OCI-LY1 (cell line): ENCODE measurements at regions not wholly inside any gene's neighbourhood (a gene's known extent, or its start where the extent isn't known, plus 50 kb on each side); places are given as distances from the start of the nearest gene placed in this dataset.

Experiments used
- H2AFZ ChIP-seq: fragments of 200-600 bp; sonication (generic), shearing (Covaris generic); 2 replicates; pipeline ENCODE4 v1.6.0; 2014; ENCODE audit warnings: antibody characterized with exemption, mild to moderate bottlenecking, low read length
- H3F3A ChIP-seq: fragments of 200-600 bp; sonication (generic), shearing (Covaris generic); 2 replicates; pipeline ENCODE4 v1.6.0; 2014; ENCODE audit warnings: mild to moderate bottlenecking, antibody characterized with exemption, low read length, moderate library complexity; ENCODE audit not compliant: insufficient read depth
- H3K27ac ChIP-seq: fragments of 200-600 bp; sonication (generic); 2 replicates; pipeline ENCODE4 v1.5.1; 2014; ENCODE audit warnings: low read length, mixed run types, mild to moderate bottlenecking, low read depth; ENCODE audit not compliant: poor library complexity, severe bottlenecking
- H3K27me3 ChIP-seq: fragments of 200-600 bp; sonication (generic); 2 replicates; pipeline ENCODE4 v1.6.0; 2014; ENCODE audit warnings: antibody characterized with exemption, mild to moderate bottlenecking, low read length, moderate library complexity; ENCODE audit not compliant: insufficient read depth
- H3K36me3 ChIP-seq: fragments of 200-600 bp; sonication (generic); 2 replicates; pipeline ENCODE4 v1.6.1; 2014; ENCODE audit warnings: mild to moderate bottlenecking, antibody characterized with exemption, low read length, moderate library complexity, mixed read lengths; ENCODE audit not compliant: insufficient read depth
- H3K4me1 ChIP-seq: fragments of 200-600 bp; sonication (generic); 2 replicates; pipeline ENCODE4 v1.5.1; 2014; ENCODE audit warnings: mild to moderate bottlenecking, low read length, moderate library complexity; ENCODE audit not compliant: insufficient read depth, severe bottlenecking
- H3K4me2 ChIP-seq: fragments of 200-600 bp; sonication (generic), shearing (Covaris generic); 2 replicates; pipeline ENCODE4 v1.6.1; 2014; ENCODE audit warnings: low read length
- H3K4me3 ChIP-seq: fragments of 200-600 bp; sonication (generic); 2 replicates; pipeline ENCODE4 v1.5.1; 2014; ENCODE audit warnings: low read length, low read depth, mild to moderate bottlenecking, mixed read lengths; ENCODE audit not compliant: poor library complexity, severe bottlenecking
- H3K79me2 ChIP-seq: fragments of 200-600 bp; shearing (Covaris generic); 2 replicates; pipeline ENCODE4 v1.6.1; 2016; ENCODE audit warnings: mixed run types, low read length, mixed read lengths; ENCODE audit not compliant: insufficient read depth
- H3K9ac ChIP-seq: fragments of 200-600 bp; sonication (generic), shearing (Covaris generic); 2 replicates; pipeline ENCODE4 v1.6.1; 2014; ENCODE audit warnings: mild to moderate bottlenecking, low read length, mixed read lengths
- H3K9me2 ChIP-seq: fragments of 200-600 bp; sonication (generic), shearing (Covaris generic); 2 replicates; pipeline ENCODE4 v1.6.1; 2014; ENCODE audit warnings: low read depth, mild to moderate bottlenecking, low read length, mixed read lengths
- H3K9me3 ChIP-seq: fragments of 200-600 bp; shearing (Covaris generic); 2 replicates; pipeline ENCODE4 v1.6.1; 2014; ENCODE audit warnings: low read length, mixed read lengths
- H4K20me1 ChIP-seq: fragments of 200-600 bp; sonication (generic), shearing (Covaris generic); 2 replicates; pipeline ENCODE4 v1.6.0; 2016; ENCODE audit warnings: mild to moderate bottlenecking, low read length; ENCODE audit not compliant: insufficient read depth
- CTCF ChIP-seq: fragments of 200-600 bp; sonication (generic), shearing (Covaris generic); IDR thresholded peaks from 2 replicates; pipeline ENCODE4 v1.5.1; 2017; ENCODE audit warnings: mild to moderate bottlenecking, antibody characterized with exemption, low read length, moderate library complexity, mixed read lengths
- EZH2 ChIP-seq: fragments of 200-600 bp; sonication (generic), shearing (Covaris generic); IDR thresholded peaks from 2 replicates; pipeline ENCODE4 v1.8.0; 2017; ENCODE audit warnings: borderline replicate concordance, mixed run types, mild to moderate bottlenecking, antibody characterized with exemption, low read length, moderate library complexity, mixed read lengths

- H3K4me2 ChIP-seq: no peak overlapping the region
- TF ChIP-seq EZH2: no peak
- H4K20me1 ChIP-seq: no peaks in the 10 kb centered on the region
These were observed 1622.3 kb downstream of the CDH8 start for GRCh38 chr16:60413969-60414368.

GRCh38 chr16:60407606-60408005 lies 1628.6 kb downstream of the CDH8 start:
- Histone ChIP-seq H3F3A (no peaks in the 10 kb centered on the region), H3K9me3 (no peaks in the 10 kb centered on the region), H2AFZ (no peak overlapping the region), H3K4me1 (no peaks in the 10 kb centered on the region), H3K4me3 (no peak overlapping the region), H4K20me1 (no peaks in the 10 kb centered on the region), H3K4me2 (no peak overlapping the region), H3K27ac (no peak overlapping the region), H3K9me2 (no peaks in the 10 kb centered on the region), H3K79me2 (no peaks in the 10 kb centered on the region), H3K36me3 (no peaks in the 10 kb centered on the region), H3K9ac (no peak overlapping the region), H3K27me3 (no peaks in the 10 kb centered on the region)
- TF ChIP-seq EZH2: no peak
- TF ChIP-seq CTCF: no peak

More at GRCh38 chr16:60413969-60414368, 1622.3 kb downstream of the CDH8 start:
- Histone ChIP-seq H3K27ac (no peak overlapping the region), H2AFZ (no peak overlapping the region), H3K36me3 (no peaks in the 10 kb centered on the region), H3K4me1 (no peaks in the 10 kb centered on the region), H3K27me3 (no peaks in the 10 kb centered on the region), H3K9me3 (no peaks in the 10 kb centered on the region), H3K9me2 (no peaks in the 10 kb centered on the region), H3K79me2 (no peaks in the 10 kb centered on the region), H3K9ac (no peak overlapping the region), H3F3A (no peaks in the 10 kb centered on the region), H3K4me3 (no peak overlapping the region)

- H3F3A ChIP-seq: no peaks in the 10 kb centered on the region
These were observed 1629.2 kb downstream of the CDH8 start for GRCh38 chr16:60407034-60407433.

More at GRCh38 chr16:60407034-60407433, 1629.2 kb downstream of the CDH8 start:
- Histone ChIP-seq H3K4me1 (no peaks in the 10 kb centered on the region), H2AFZ (no peak overlapping the region), H3K36me3 (no peaks in the 10 kb centered on the region), H3K9ac (no peak overlapping the region), H3K27ac (no peak overlapping the region), H3K9me3 (no peaks in the 10 kb centered on the region), H3K4me3 (no peak overlapping the region), H3K9me2 (no peaks in the 10 kb centered on the region), H3K4me2 (no peak overlapping the region), H3K27me3 (no peaks in the 10 kb centered on the region), H4K20me1 (no peaks in the 10 kb centered on the region), H3K79me2 (no peaks in the 10 kb centered on the region)
- TF ChIP-seq CTCF: no peak
